ENCODE measurements at regions not wholly inside any gene's neighbourhood (a gene's known extent, or its start where the extent isn't known, plus 50 kb on each side); places are given as distances from the start of the nearest gene placed in this dataset.

- H3K36me3 ChIP-seq (ENCODE audit: control insufficient read depth in 2 of 2, insufficient read depth in 2 of 2, low read length in 1 of 2), result no peaks in the 10 kb centered on the region
- H3K27ac ChIP-seq (ENCODE audit: control insufficient read depth, insufficient read depth), result no peak overlapping the region
- no peaks in the 10 kb centered on the region for H4K20me1 ChIP-seq (ENCODE audit: control insufficient read depth, insufficient read depth)
- H3K9ac ChIP-seq (ENCODE audit: control insufficient read depth, insufficient read depth, low read length), result no peak overlapping the region
- DNase-seq (ENCODE audit: low read depth, low spot score) (no peak), ATAC-seq (no peak), FAIRE-seq (no peak)
- SMC1A ChIA-PET (ENCODE audit: uncharacterized antibody, unreplicated experiment), result interaction anchor here (1.1 kb wide), 1 partner anchor 11 kb away, joined by 3 read pairs; no protein-coding TSS in a partner anchor
- no TSS peak for BruUV-seq (replicated peaks)
- no peaks in the 10 kb centered on the region for H3K79me2 ChIP-seq (ENCODE audit: control insufficient read depth, insufficient read depth, low read length)
- POLR2A ChIA-PET, result no interaction called here
- H3K4me1 ChIP-seq (ENCODE audit: control insufficient read depth, insufficient read depth, low read length), result no peaks in the 10 kb centered on the region
- no peaks in the 10 kb centered on the region for H3K9me3 ChIP-seq (replicated peaks; ENCODE audit: control insufficient read depth, insufficient read depth, low read length)
- CTCF ChIA-PET, result no interaction called here
- RAD21 ChIA-PET (ENCODE audit: unreplicated experiment), result no interaction called here
- no peaks in the 10 kb centered on the region for H3K27me3 ChIP-seq (replicated peaks in 1 of 2; ENCODE audit: control insufficient read depth in 2 of 2, insufficient read depth in 2 of 2, low read length in 1 of 2)
- no peak overlapping the region for H3K4me3 ChIP-seq
- intact Hi-C loops (cut with micrococcal nuclease; ENCODE audit: unreplicated experiment), result no loop called here
- no peak overlapping the region for H2AFZ ChIP-seq (ENCODE audit: control insufficient read depth, low read depth, low read length)
- 45% methylated on average over 1 of the region's 1 CpG for WGBS (ENCODE audit: insufficient coverage, insufficient replicate concordance, low lambda C conversion rate, missing lambda C conversion rate)
- no peak overlapping the region for H3K4me2 ChIP-seq (ENCODE audit: control insufficient read depth, insufficient read depth)
- TF ChIP-seq IKZF1 (conservative IDR thresholded peaks at IDR 0.05), result no peak
- no peak for TF ChIP-seq BHLHE40 (IDR thresholded peaks at IDR 0.05; ENCODE audit: borderline replicate concordance in 1 of 2, low read depth in 2 of 2, low read length in 1 of 2)
- TF ChIP-seq IKZF2 (IDR thresholded peaks at IDR 0.05), result no peak
- TF ChIP-seq TCF3 (IDR thresholded peaks at IDR 0.05; ENCODE audit: borderline replicate concordance, insufficient read depth, low read depth, low read length), result no peak
- no peak for TF ChIP-seq RELA (IDR thresholded peaks at IDR 0.05; ENCODE audit: borderline replicate concordance, partially characterized antibody)
- no peak for TF ChIP-seq CREB1 (IDR thresholded peaks at IDR 0.05; ENCODE audit: low read depth)
- TF ChIP-seq PAX8 (IDR thresholded peaks at IDR 0.05), result no peak
- TF ChIP-seq ZNF687 (IDR thresholded peaks at IDR 0.05), result no peak
- TF ChIP-seq RBBP5 (conservative IDR thresholded peaks at IDR 0.05), result no peak
- TF ChIP-seq CUX1 (IDR thresholded peaks at IDR 0.05; ENCODE audit: insufficient replicate concordance, low read depth, low read length), result no peak
- TF ChIP-seq HCFC1 (IDR thresholded peaks at IDR 0.05; ENCODE audit: low read length), result no peak
- TF ChIP-seq MTA2 (IDR thresholded peaks at IDR 0.05; ENCODE audit: low read depth), result no peak
- TF ChIP-seq KAT2A (conservative IDR thresholded peaks at IDR 0.05; ENCODE audit: control insufficient read depth, low read depth, low read length), result no peak
- TF ChIP-seq ZZZ3 (IDR thresholded peaks at IDR 0.05; ENCODE audit: control insufficient read depth, insufficient read length, low read depth), result no peak
- TF ChIP-seq CBX5 (IDR thresholded peaks at IDR 0.05; ENCODE audit: low read depth), result no peak
- no peak for TF ChIP-seq KLF5 (IDR thresholded peaks at IDR 0.05; ENCODE audit: partially characterized antibody)
- no peak for TF ChIP-seq STAT3 (IDR thresholded peaks at IDR 0.05; ENCODE audit: low read depth, low read length)
- in situ Hi-C loops (cut with MboI), result no loop called here
These were observed 206.2 kb upstream of the ADRA1D start for GRCh38 chr20:4455301-4455701.

All from GM12878 (cell line).